CD4-positive, alpha-beta T cell (primary cell): ENCODE measurements at regions not wholly inside any gene's neighbourhood (a gene's known extent, or its start where the extent isn't known, plus 50 kb on each side); places are given as distances from the start of the nearest gene placed in this dataset.

ENCODE experiments used
- ATAC-seq: fragments of 200-7000 bp; cut with Tn5 transposase; one replicate; pipeline ENCODE4 v1.10.0; 2022; ENCODE audit warnings: mild to moderate bottlenecking; ENCODE audit not compliant: poor library complexity
- CTCF ChIA-PET: fragments of 350-600 bp; sonication (Branson Sonifier 250); formaldehyde crosslinking; loops from one replicate; lab custom pipeline; 2021; ENCODE audit warnings: antibody characterized with exemption, inconsistent platforms; lab: Charles Lee
- POLR2A ChIA-PET: fragments of 350-600 bp; sonication (Branson Sonifier 250); formaldehyde crosslinking; loops from one replicate; lab custom pipeline; 2021; ENCODE audit warnings: antibody characterized with exemption, inconsistent platforms; lab: Charles Lee
- DNase-seq, 14 experiments: peaks; one replicate each; pipeline ENCODE4 v3.0.0-alpha.2; 2013 to 2020; ENCODE audit warnings: mixed read lengths in 2 of 14
- H3K27ac ChIP-seq, 2 donors: one replicate each; pipeline versions ENCODE4 v1.5.1 to v1.7.0; 2013; ENCODE audit warnings: low read length in 2 of 2, low read depth in 1 of 2, mild to moderate bottlenecking in 1 of 2
- H3K27me3 ChIP-seq, 2 experiments: 1 replicate in 1 of 2; 2 replicates in 1 of 2; pipeline versions ENCODE4 v1.6.1 to v1.7.0; 2013; ENCODE audit warnings: low read length in 2 of 2, control low read depth in 1 of 2, mild to moderate bottlenecking in 1 of 2, moderate library complexity in 1 of 2; ENCODE audit not compliant: insufficient read depth in 2 of 2, control insufficient read depth in 1 of 2
- H3K36me3 ChIP-seq: one replicate; pipeline ENCODE4 v1.6.1; 2013; ENCODE audit warnings: low read length, control low read depth; ENCODE audit not compliant: insufficient read depth
- H3K4me1 ChIP-seq: one replicate; pipeline ENCODE4 v1.6.1; 2013; ENCODE audit warnings: low read length, control low read depth; ENCODE audit not compliant: insufficient read depth
- H3K4me3 ChIP-seq: one replicate; pipeline ENCODE4 v1.5.1; 2013; ENCODE audit warnings: mild to moderate bottlenecking, low read length, moderate library complexity
- H3K9me3 ChIP-seq, 2 experiments: 1 replicate in 1 of 2; 2 replicates in 1 of 2; pipeline versions ENCODE4 v1.6.1 to v1.7.0; 2013; ENCODE audit warnings: low read length in 2 of 2, mild to moderate bottlenecking in 2 of 2, control low read depth in 1 of 2, moderate library complexity in 1 of 2; ENCODE audit not compliant: control insufficient read depth in 1 of 2, insufficient read depth in 1 of 2
- H3K27ac Mint-ChIP-seq: one replicate; pipeline ENCODE4 v1.8.0; 2020; ENCODE audit warnings: mixed read lengths
- H3K27me3 Mint-ChIP-seq: one replicate; pipeline ENCODE4 v1.8.0; 2021; ENCODE audit warnings: mixed read lengths
- H3K36me3 Mint-ChIP-seq: one replicate; pipeline ENCODE4 v1.8.0; 2021; ENCODE audit warnings: low read depth, mixed read lengths
- H3K4me1 Mint-ChIP-seq: one replicate; pipeline ENCODE4 v1.8.0; 2021; ENCODE audit warnings: low read depth, mixed read lengths
- H3K4me3 Mint-ChIP-seq: one replicate; pipeline ENCODE4 v1.8.0; 2020; ENCODE audit warnings: mild to moderate bottlenecking, mixed read lengths
- H3K9me3 Mint-ChIP-seq: one replicate; pipeline ENCODE4 v1.8.0; 2020; ENCODE audit warnings: mixed read lengths
- intact Hi-C, 2 experiments: fragments of 100-400 bp; cut with DNase I in 1 of 2; cut with micrococcal nuclease in 1 of 2; formaldehyde crosslinking; loops; one replicate each; pipeline versions ENCODE4 v1.15.1 to v1.9.0; 2023 to 2025; cut with DNase I, micrococcal nuclease
- TF ChIP-seq, protein P1 (sequence below): fragments of 200-600 bp; IDR thresholded peaks from one replicate; pipeline ENCODE4 v1.8.0; 2022; ENCODE audit warnings: antibody characterized with exemption, mild to moderate bottlenecking

DNA sequence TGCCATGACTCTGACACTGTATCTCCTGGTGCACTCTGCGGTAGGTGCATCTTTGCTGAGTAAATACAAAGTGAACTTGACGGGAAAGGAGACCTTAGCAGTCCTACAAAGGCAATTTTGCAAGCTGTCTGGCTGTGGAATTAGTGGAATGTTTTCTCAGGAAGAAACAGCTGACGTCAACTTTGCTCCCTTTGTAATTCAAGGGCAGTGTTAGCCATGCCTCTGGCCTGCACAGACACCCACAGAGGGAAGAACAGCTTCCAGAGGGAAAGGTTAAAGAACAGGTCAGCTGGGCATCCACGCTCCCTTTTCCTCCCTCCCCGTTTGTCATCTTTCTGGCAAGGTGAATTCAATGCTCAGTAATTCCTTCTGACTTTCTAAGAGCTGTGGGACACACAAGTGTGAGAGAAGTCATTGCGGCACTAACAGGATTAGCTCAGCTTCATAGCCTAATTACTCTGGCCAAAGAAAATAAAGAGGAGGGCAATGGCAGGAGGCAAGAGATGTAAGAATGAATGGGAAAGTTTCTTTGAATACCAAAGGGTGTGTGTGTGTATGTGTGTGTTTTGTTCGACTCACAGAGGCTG lies 476.9 kb upstream of the GOT2 start:
- H3K36me3 ChIP-seq, result no peaks in the 10 kb centered on the region
- intact Hi-C loops, result no loop called here
- TF ChIP-seq, protein P1, sequence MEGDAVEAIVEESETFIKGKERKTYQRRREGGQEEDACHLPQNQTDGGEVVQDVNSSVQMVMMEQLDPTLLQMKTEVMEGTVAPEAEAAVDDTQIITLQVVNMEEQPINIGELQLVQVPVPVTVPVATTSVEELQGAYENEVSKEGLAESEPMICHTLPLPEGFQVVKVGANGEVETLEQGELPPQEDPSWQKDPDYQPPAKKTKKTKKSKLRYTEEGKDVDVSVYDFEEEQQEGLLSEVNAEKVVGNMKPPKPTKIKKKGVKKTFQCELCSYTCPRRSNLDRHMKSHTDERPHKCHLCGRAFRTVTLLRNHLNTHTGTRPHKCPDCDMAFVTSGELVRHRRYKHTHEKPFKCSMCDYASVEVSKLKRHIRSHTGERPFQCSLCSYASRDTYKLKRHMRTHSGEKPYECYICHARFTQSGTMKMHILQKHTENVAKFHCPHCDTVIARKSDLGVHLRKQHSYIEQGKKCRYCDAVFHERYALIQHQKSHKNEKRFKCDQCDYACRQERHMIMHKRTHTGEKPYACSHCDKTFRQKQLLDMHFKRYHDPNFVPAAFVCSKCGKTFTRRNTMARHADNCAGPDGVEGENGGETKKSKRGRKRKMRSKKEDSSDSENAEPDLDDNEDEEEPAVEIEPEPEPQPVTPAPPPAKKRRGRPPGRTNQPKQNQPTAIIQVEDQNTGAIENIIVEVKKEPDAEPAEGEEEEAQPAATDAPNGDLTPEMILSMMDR, result no peak
- H3K4me3 Mint-ChIP-seq, result no peak overlapping the region
- H3K9me3 Mint-ChIP-seq, result peaks cover 4% of the 10 kb centered on the region
- H3K4me1 Mint-ChIP-seq, result no peaks in the 10 kb centered on the region
- H3K4me1 ChIP-seq, result no peaks in the 10 kb centered on the region
- H3K27me3 ChIP-seq, result no peaks in the 10 kb centered on the region
- H3K27ac Mint-ChIP-seq, result no peak overlapping the region
- no peak overlapping the region for H3K4me3 ChIP-seq
- ChIA-PET POLR2A (no interaction called here), CTCF (no interaction called here)
- DNase-seq (no peak), ATAC-seq (no peak)
- H3K27ac ChIP-seq, result no peak overlapping the region
- no peaks in the 10 kb centered on the region for H3K9me3 ChIP-seq
- H3K36me3 Mint-ChIP-seq, result no peaks in the 10 kb centered on the region
- H3K27me3 Mint-ChIP-seq, result no peaks in the 10 kb centered on the region

DNA sequence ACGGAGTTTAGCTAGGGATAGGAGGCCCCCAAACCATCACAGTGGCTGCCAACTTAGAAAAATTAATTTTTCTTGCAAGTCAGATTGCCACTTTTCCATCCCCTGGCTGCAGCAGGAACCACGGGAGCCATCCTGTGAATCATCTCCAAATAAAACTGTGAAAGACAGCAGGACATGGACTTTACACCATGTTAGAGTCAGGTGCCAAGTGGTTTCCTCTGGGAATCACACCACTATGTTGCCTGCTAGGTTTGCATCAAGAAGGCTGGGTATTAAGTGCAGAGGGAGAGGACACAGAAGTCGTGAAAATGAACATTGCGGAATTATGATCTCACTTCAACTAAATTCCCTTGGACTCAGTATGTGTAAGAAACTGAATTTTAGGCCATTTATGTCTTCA lies 471.3 kb upstream of the GOT2 start:
- no peak overlapping the region for H3K27ac Mint-ChIP-seq
- Histone ChIP-seq H3K4me1 (no peaks in the 10 kb centered on the region), H3K9me3 (no peaks in the 10 kb centered on the region), H3K27ac (no peak overlapping the region), H3K27me3 (no peaks in the 10 kb centered on the region), H3K4me3 (no peak overlapping the region), H3K36me3 (no peaks in the 10 kb centered on the region)
- intact Hi-C loops, result no loop called here
- peaks cover 6% of the 10 kb centered on the region for H3K9me3 Mint-ChIP-seq
- POLR2A ChIA-PET, result no interaction called here
- TF ChIP-seq, protein P1, result no peak
- H3K27me3 Mint-ChIP-seq, result no peaks in the 10 kb centered on the region
- CTCF ChIA-PET, result no interaction called here
- no peak overlapping the region for H3K4me3 Mint-ChIP-seq
- H3K36me3 Mint-ChIP-seq, result no peaks in the 10 kb centered on the region
- DNase-seq (no peak), ATAC-seq (no peak)
- no peaks in the 10 kb centered on the region for H3K4me1 Mint-ChIP-seq

GRCh38 chr16:59204589-59204988 lies 470.5 kb upstream of the GOT2 start:
- Mint-ChIP-seq H3K27me3 (no peaks in the 10 kb centered on the region), H3K4me1 (no peaks in the 10 kb centered on the region), H3K27ac (no peak overlapping the region), H3K36me3 (no peaks in the 10 kb centered on the region), H3K4me3 (no peak overlapping the region), H3K9me3 (peaks cover 6% of the 10 kb centered on the region)
- Histone ChIP-seq H3K36me3 (no peaks in the 10 kb centered on the region), H3K9me3 (no peaks in the 10 kb centered on the region), H3K27me3 (no peaks in the 10 kb centered on the region), H3K4me3 (no peak overlapping the region), H3K27ac (no peak overlapping the region), H3K4me1 (no peaks in the 10 kb centered on the region)
- intact Hi-C loops, result no loop called here
- DNase-seq, result no peak
- ATAC-seq, result no peak
- POLR2A ChIA-PET, result no interaction called here
- TF ChIP-seq, protein P1, result no peak
- CTCF ChIA-PET, result no interaction called here
